GM21786 (cell line): ENCODE measurements at regions not wholly inside any gene's neighbourhood (a gene's known extent, or its start where the extent isn't known, plus 50 kb on each side); places are given as distances from the start of the nearest gene placed in this dataset.

Source experiments
- ATAC-seq: cut with Tn5 transposase; IDR thresholded peaks from one replicate; pipeline ENCODE4 v1.9.1; 2021; ENCODE audit not compliant: unreplicated experiment

- no peak for ATAC-seq
Observed at GRCh38 chr2:64362562-64363026, 91.4 kb upstream of the LGALSL start.

- ATAC-seq: no peak
Observed at GRCh38 chr2:64363140-64363539, 90.8 kb upstream of the LGALSL start.

GRCh38 chr2:64363848-64364247, 90.1 kb upstream of the LGALSL start:
- no peak for ATAC-seq

GRCh38 chr2:64367444-64368232, 86.3 kb upstream of the LGALSL start:
- no peak for ATAC-seq

- no peak for ATAC-seq
Observed at GRCh38 chr2:64369706-64370105, 84.3 kb upstream of the LGALSL start.

GRCh38 chr2:64371727-64372126, 82.2 kb upstream of the LGALSL start:
- ATAC-seq: no peak

GRCh38 chr2:64374686-64375085, 79.3 kb upstream of the LGALSL start:
- ATAC-seq: no peak

GRCh38 chr2:64376926-64377325, 77.0 kb upstream of the LGALSL start:
- no peak for ATAC-seq

- ATAC-seq: no peak
Observed at GRCh38 chr2:64379186-64379585, 74.8 kb upstream of the LGALSL start.

GRCh38 chr2:64380853-64381527, 73.0 kb upstream of the LGALSL start:
- no peak for ATAC-seq

GRCh38 chr2:64383016-64383591, 70.9 kb upstream of the LGALSL start:
- no peak for ATAC-seq

GRCh38 chr2:64383881-64384280, 70.1 kb upstream of the LGALSL start:
- ATAC-seq: no peak

- no peak for ATAC-seq
Observed at GRCh38 chr2:64386676-64387075, 67.3 kb upstream of the LGALSL start.

GRCh38 chr2:64390586-64390985, 63.4 kb upstream of the LGALSL start:
- no peak for ATAC-seq

GRCh38 chr2:64391424-64391823, 62.5 kb upstream of the LGALSL start:
- no peak for ATAC-seq

GRCh38 chr2:64391940-64392339, 62.0 kb upstream of the LGALSL start:
- no peak for ATAC-seq

- no peak for ATAC-seq
Observed at GRCh38 chr2:64392529-64392928, 61.4 kb upstream of the LGALSL start.

GRCh38 chr2:64393383-64394010, 60.5 kb upstream of the LGALSL start:
- no peak for ATAC-seq

- ATAC-seq: no peak
Observed at GRCh38 chr2:64394153-64394552, 59.8 kb upstream of the LGALSL start.

GRCh38 chr2:64396001-64396400, 58.0 kb upstream of the LGALSL start:
- ATAC-seq: no peak

- ATAC-seq: no peak
Observed at GRCh38 chr2:64396551-64396950, 57.4 kb upstream of the LGALSL start.
